NB4 (cell line): ENCODE measurements at regions not wholly inside any gene's neighbourhood (a gene's known extent, or its start where the extent isn't known, plus 50 kb on each side); places are given as distances from the start of the nearest gene placed in this dataset.
"Not testable (repeated sequence)": the region's sequence is repeated elsewhere in the genome, so short reads cannot be mapped to it uniquely, and the experiment has no call there.

Source experiments
- MYC ChIP-seq: IDR thresholded peaks from 2 replicates; pipeline ENCODE4 v1.6.1; 2011; ENCODE audit warnings: low read depth, low read length
- POLR2A ChIP-seq: IDR thresholded peaks from 2 replicates; pipeline ENCODE4 v1.6.1; 2011; ENCODE audit warnings: mild to moderate bottlenecking; ENCODE audit not compliant: insufficient read length; ENCODE audit errors: extremely low read depth
- TF ChIP-seq, protein P1 (sequence below): IDR thresholded peaks from one replicate; pipeline ENCODE4 v1.5.1; 2012; ENCODE audit warnings: low read depth, low read length
- TF ChIP-seq, protein P2 (sequence below): IDR thresholded peaks from 2 replicates; pipeline ENCODE4 v1.6.1; 2011; ENCODE audit warnings: low read depth, low read length

DNA sequence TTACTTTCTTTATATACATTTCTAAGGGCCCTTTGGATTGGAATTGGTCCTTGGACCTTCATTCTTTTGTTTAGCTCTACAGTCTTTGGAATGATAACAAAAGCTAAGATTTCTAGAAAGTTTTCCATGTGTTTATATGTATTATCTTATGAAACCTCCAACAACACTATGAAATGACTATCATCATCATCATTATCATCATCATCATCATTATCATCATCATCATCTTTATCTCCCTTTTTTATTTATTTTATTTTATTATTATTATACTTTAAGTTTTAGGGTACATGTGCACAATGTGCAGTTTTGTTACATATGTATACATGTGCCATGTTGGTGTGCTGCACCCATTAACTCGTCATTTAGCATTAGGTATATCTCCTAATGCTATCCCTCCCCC is 229.4 kb upstream of the ATP5MC3 start:
- not testable (repeated sequence) for TF ChIP-seq POLR2A, MYC
- TF ChIP-seq, protein P1, sequence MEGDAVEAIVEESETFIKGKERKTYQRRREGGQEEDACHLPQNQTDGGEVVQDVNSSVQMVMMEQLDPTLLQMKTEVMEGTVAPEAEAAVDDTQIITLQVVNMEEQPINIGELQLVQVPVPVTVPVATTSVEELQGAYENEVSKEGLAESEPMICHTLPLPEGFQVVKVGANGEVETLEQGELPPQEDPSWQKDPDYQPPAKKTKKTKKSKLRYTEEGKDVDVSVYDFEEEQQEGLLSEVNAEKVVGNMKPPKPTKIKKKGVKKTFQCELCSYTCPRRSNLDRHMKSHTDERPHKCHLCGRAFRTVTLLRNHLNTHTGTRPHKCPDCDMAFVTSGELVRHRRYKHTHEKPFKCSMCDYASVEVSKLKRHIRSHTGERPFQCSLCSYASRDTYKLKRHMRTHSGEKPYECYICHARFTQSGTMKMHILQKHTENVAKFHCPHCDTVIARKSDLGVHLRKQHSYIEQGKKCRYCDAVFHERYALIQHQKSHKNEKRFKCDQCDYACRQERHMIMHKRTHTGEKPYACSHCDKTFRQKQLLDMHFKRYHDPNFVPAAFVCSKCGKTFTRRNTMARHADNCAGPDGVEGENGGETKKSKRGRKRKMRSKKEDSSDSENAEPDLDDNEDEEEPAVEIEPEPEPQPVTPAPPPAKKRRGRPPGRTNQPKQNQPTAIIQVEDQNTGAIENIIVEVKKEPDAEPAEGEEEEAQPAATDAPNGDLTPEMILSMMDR: not testable (repeated sequence)
- TF ChIP-seq, protein P2, sequence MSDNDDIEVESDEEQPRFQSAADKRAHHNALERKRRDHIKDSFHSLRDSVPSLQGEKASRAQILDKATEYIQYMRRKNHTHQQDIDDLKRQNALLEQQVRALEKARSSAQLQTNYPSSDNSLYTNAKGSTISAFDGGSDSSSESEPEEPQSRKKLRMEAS: not testable (repeated sequence)
